ENCODE measurements at regions not wholly inside any gene's neighbourhood (a gene's known extent, or its start where the extent isn't known, plus 50 kb on each side); places are given as distances from the start of the nearest gene placed in this dataset.
A peak's percentile ranks its signal among the peaks of the same experiment; 100 is the strongest.

- no peak for TF ChIP-seq POLR2A (IDR thresholded peaks at IDR 0.05; ENCODE audit: low read depth, low read length)
- TF ChIP-seq SPI1 (IDR thresholded peaks at IDR 0.05; ENCODE audit: low read depth, low read length): peak; percentile 20; the same call in 1 of the 2 replicates
- no peak for TF ChIP-seq POLR2AphosphoS5 (IDR thresholded peaks at IDR 0.05; ENCODE audit: low read depth, low read length)
Observed at GRCh38 chr16:72602499-72602898, 430.5 kb upstream of the PMFBP1 start.

Data from GM12891 (cell line).